NCI-H2227 treated with DMSO at 0.1 percent for 48 hours (cell line): ENCODE measurements at regions not wholly inside any gene's neighbourhood (a gene's known extent, or its start where the extent isn't known, plus 50 kb on each side); places are given as distances from the start of the nearest gene placed in this dataset.

ENCODE experiments used
- DNase-seq: peaks from one replicate; lab custom pipeline; 2025; lab: John Stamatoyannopoulos, UW

GRCh38 chr5:155211764-155212163, 198.2 kb downstream of the KIF4B start:
- DNase-seq: no peak

GRCh38 chr5:155222393-155222792, 208.8 kb downstream of the KIF4B start:
- no peak for DNase-seq

- DNase-seq: no peak
Measured at GRCh38 chr5:155229135-155229534, 215.6 kb downstream of the KIF4B start.

- DNase-seq: no peak
Measured at GRCh38 chr5:155239803-155240202, 226.2 kb downstream of the KIF4B start.

- peak; percentile 4 for DNase-seq
Measured at GRCh38 chr5:155250596-155250995, 237.0 kb downstream of the KIF4B start.

GRCh38 chr5:155252025-155252424, 238.5 kb downstream of the KIF4B start:
- DNase-seq: no peak

GRCh38 chr5:155252717-155253116, 239.2 kb downstream of the KIF4B start:
- no peak for DNase-seq

GRCh38 chr5:155254399-155254798, 240.8 kb downstream of the KIF4B start:
- no peak for DNase-seq

- no peak for DNase-seq
Measured at GRCh38 chr5:155258161-155258560, 244.6 kb downstream of the KIF4B start.

- DNase-seq: no peak
Measured at GRCh38 chr5:155259648-155260047, 246.1 kb downstream of the KIF4B start.

- DNase-seq: peak; percentile 21
Measured at GRCh38 chr5:155260798-155261197, 247.2 kb downstream of the KIF4B start.

- DNase-seq: no peak
Measured at GRCh38 chr5:155263381-155263780, 249.8 kb downstream of the KIF4B start.

- no peak for DNase-seq
Measured at GRCh38 chr5:155264809-155265208, 251.3 kb downstream of the KIF4B start.

GRCh38 chr5:155268770-155269425, 255.3 kb downstream of the KIF4B start:
- no peak for DNase-seq

GRCh38 chr5:155270725-155271124, 257.2 kb downstream of the KIF4B start:
- no peak for DNase-seq

GRCh38 chr5:155274484-155274883, 260.9 kb downstream of the KIF4B start:
- no peak for DNase-seq

- DNase-seq: no peak
Measured at GRCh38 chr5:155275222-155275621, 261.7 kb downstream of the KIF4B start.

- DNase-seq: no peak
Measured at GRCh38 chr5:155276231-155276630, 262.7 kb downstream of the KIF4B start.

- no peak for DNase-seq
Measured at GRCh38 chr5:155278532-155278931, 265.0 kb downstream of the KIF4B start.

- DNase-seq: no peak
Measured at GRCh38 chr5:155282503-155283107, 269.1 kb downstream of the KIF4B start.

- no peak for DNase-seq
Measured at GRCh38 chr5:155285706-155286105, 272.2 kb downstream of the KIF4B start.

- DNase-seq: peak; percentile 43
Measured at GRCh38 chr5:155290937-155291336, 277.4 kb downstream of the KIF4B start.

- DNase-seq: peak; percentile 22
Measured at GRCh38 chr5:155293605-155294178, 280.1 kb downstream of the KIF4B start.

GRCh38 chr5:155295111-155295510, 281.6 kb downstream of the KIF4B start:
- DNase-seq: no peak
